Testis (tissue), 2 donors: ENCODE measurements at regions not wholly inside any gene's neighbourhood (a gene's known extent, or its start where the extent isn't known, plus 50 kb on each side); places are given as distances from the start of the nearest gene placed in this dataset.

ENCODE experiments used
- DNase-seq: peaks from one replicate; pipeline ENCODE4 v3.0.0-alpha.2; 2019
- H3K27ac ChIP-seq, 2 donors: fragments of 200-600 bp; sonication (generic); one replicate each; pipeline ENCODE4 v1.5.1; 2019
- H3K27me3 ChIP-seq: fragments of 200-600 bp; sonication (generic); one replicate; pipeline ENCODE4 v1.5.1; 2019
- H3K36me3 ChIP-seq: fragments of 200-600 bp; sonication (generic); one replicate; pipeline ENCODE4 v1.5.1; 2017; ENCODE audit warnings: low read depth; ENCODE audit errors: missing control alignments
- H3K4me1 ChIP-seq: fragments of 200-600 bp; sonication (generic); one replicate; pipeline ENCODE4 v1.5.1; 2019
- H3K4me3 ChIP-seq, 2 donors: fragments of 200-600 bp; sonication (generic); one replicate each; pipeline ENCODE4 v1.5.1; 2017 to 2019
- H3K9me3 ChIP-seq: fragments of 200-600 bp; sonication (generic); one replicate; pipeline ENCODE4 v1.5.1; 2017
- CTCF ChIP-seq, 3 experiments: fragments of 450-650 bp in 2 of 3; fragments of 200-600 bp in 1 of 3; sonication (generic) in 1 of 3; IDR thresholded peaks; one replicate each; pipeline ENCODE4 v1.5.1; 2016 to 2019; ENCODE audit warnings: antibody characterized with exemption in 3 of 3, mild to moderate bottlenecking in 2 of 3, moderate library complexity in 1 of 3
- POLR2A ChIP-seq: fragments of 450-650 bp; IDR thresholded peaks from one replicate; pipeline ENCODE4 v1.6.1; 2017; ENCODE audit warnings: antibody characterized with exemption, mild to moderate bottlenecking, moderate library complexity
- WGBS, 2 donors: methylation state at CpG; one replicate each; pipeline ENCODE4 v1.1.5; 2018; 5-methylcytosine and 5-hydroxymethylcytosine counted together
- intact Hi-C: fragments of 100-400 bp; cut with DNase I; formaldehyde crosslinking; loops from one replicate; pipeline ENCODE4 v1.15.1; 2023; ENCODE audit warnings: low total_unique reads

- 25 to 34% methylated on average over 3 of the region's 3 CpGs for WGBS, 2 donors
- peak overlapping the region in 1 of 2 donors; percentile 6 for H3K27ac ChIP-seq
- H3K9me3 ChIP-seq = no peaks in the 10 kb centered on the region
- TF ChIP-seq CTCF (IDR thresholded peaks at IDR 0.05) (no peak), POLR2A (no peak)
- H3K4me1 ChIP-seq = no peaks in the 10 kb centered on the region
- no peak overlapping the region for H3K4me3 ChIP-seq
- no peaks in the 10 kb centered on the region for H3K27me3 ChIP-seq
- no peak for DNase-seq
- H3K36me3 ChIP-seq = no peaks in the 10 kb centered on the region
- intact Hi-C loops = no loop called here
Measured at GRCh38 chr12:77247542-77247941, 182.2 kb upstream of the E2F7 start.

- Histone ChIP-seq H3K4me3 (no peak overlapping the region), H3K27ac (no peak overlapping the region), H3K4me1 (no peaks in the 10 kb centered on the region), H3K36me3 (no peaks in the 10 kb centered on the region), H3K27me3 (no peaks in the 10 kb centered on the region), H3K9me3 (no peaks in the 10 kb centered on the region)
- intact Hi-C loops = no loop called here
- no peak for TF ChIP-seq POLR2A
- no peak for TF ChIP-seq CTCF (IDR thresholded peaks at IDR 0.05)
- DNase-seq = no peak
- 82 to 83% methylated on average over 4 of the region's 4 CpGs for WGBS, 2 donors
Measured at GRCh38 chr12:77243345-77243744, 178.0 kb upstream of the E2F7 start.

- no peak overlapping the region for H3K4me3 ChIP-seq
- no peak for DNase-seq
- intact Hi-C loops = no loop called here
- TF ChIP-seq CTCF (IDR thresholded peaks at IDR 0.05) = no peak
- TF ChIP-seq POLR2A = no peak
- no peaks in the 10 kb centered on the region for H3K27me3 ChIP-seq
- H3K9me3 ChIP-seq = no peaks in the 10 kb centered on the region
- no peak overlapping the region for H3K27ac ChIP-seq
- H3K4me1 ChIP-seq = no peaks in the 10 kb centered on the region
- H3K36me3 ChIP-seq = no peaks in the 10 kb centered on the region
- WGBS, 2 donors = 100% methylated on average over 1 of the region's 1 CpG
Measured at GRCh38 chr12:77239617-77240016, 174.2 kb upstream of the E2F7 start.

GRCh38 chr12:77238335-77238734 lies 173.0 kb upstream of the E2F7 start:
- no peaks in the 10 kb centered on the region for H3K9me3 ChIP-seq
- 23 to 31% methylated on average over 2 of the region's 2 CpGs for WGBS, 2 donors
- H3K27ac ChIP-seq = peak overlapping the region in 1 of 2 donors; percentile 39
- TF ChIP-seq POLR2A (no peak), CTCF (IDR thresholded peaks at IDR 0.05) (no peak)
- no peaks in the 10 kb centered on the region for H3K36me3 ChIP-seq
- no peaks in the 10 kb centered on the region for H3K27me3 ChIP-seq
- no peak for DNase-seq
- intact Hi-C loops = no loop called here
- no peak overlapping the region for H3K4me3 ChIP-seq
- no peaks in the 10 kb centered on the region for H3K4me1 ChIP-seq

GRCh38 chr12:77237896-77238295 lies 172.5 kb upstream of the E2F7 start:
- WGBS, 2 donors = 91 to 93% methylated on average over 1 of the region's 1 CpG
- Histone ChIP-seq H3K4me3 (no peak overlapping the region), H3K27ac (peak overlapping the region in 1 of 2 donors; percentile 39), H3K4me1 (no peaks in the 10 kb centered on the region), H3K36me3 (no peaks in the 10 kb centered on the region), H3K27me3 (no peaks in the 10 kb centered on the region), H3K9me3 (no peaks in the 10 kb centered on the region)
- TF ChIP-seq POLR2A (no peak), CTCF (IDR thresholded peaks at IDR 0.05) (no peak)
- DNase-seq = no peak
- intact Hi-C loops = no loop called here
